ENCODE measurements at regions not wholly inside any gene's neighbourhood (a gene's known extent, or its start where the extent isn't known, plus 50 kb on each side); places are given as distances from the start of the nearest gene placed in this dataset.
"Not testable (repeated sequence)": the region's sequence is repeated elsewhere in the genome, so short reads cannot be mapped to it uniquely, and the experiment has no call there.

DNA sequence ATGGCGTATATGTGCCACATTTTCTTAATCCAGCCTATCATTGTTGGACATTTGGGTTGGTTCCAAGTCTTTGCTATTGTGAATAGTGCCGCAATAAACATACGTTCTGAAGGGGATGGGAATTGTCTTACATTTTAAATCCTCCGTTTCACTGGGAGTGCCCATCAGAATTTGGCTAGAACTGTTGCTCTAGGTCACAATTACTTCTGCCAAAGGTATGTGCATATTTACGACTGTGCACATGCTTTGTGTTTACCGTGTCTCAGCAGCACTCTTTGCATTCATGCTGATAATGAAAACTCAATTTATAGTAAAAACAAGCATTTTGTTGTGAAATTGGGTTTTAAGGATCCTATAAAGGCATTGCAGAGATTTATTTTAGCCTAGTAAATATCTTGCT lies 151.9 kb upstream of the ZNF618 start:
- Histone ChIP-seq H3K36me3 (ENCODE audit: control insufficient read depth in 2 of 2, insufficient read depth in 2 of 2, low read length in 2 of 2) (no peaks in the 10 kb centered on the region), H3K4me3 (ENCODE audit: low read length in 2 of 2) (no peak overlapping the region), H3K27me3 (ENCODE audit: control insufficient read depth in 1 of 2, insufficient read depth in 2 of 2, low read length in 2 of 2) (peaks cover 0 to under 1% of the 10 kb centered on the region in 2 donors), H3K9ac (ENCODE audit: low read length in 2 of 2) (no peak overlapping the region), H3K9me3 (ENCODE audit: control insufficient read depth in 2 of 2, low read length in 2 of 2) (peaks cover under 1 to 4% of the 10 kb centered on the region in 2 donors), H3K4me1 (ENCODE audit: control insufficient read depth, insufficient read depth, low read length) (no peaks in the 10 kb centered on the region), H3K27ac (ENCODE audit: low read length) (no peak overlapping the region)

DNA sequence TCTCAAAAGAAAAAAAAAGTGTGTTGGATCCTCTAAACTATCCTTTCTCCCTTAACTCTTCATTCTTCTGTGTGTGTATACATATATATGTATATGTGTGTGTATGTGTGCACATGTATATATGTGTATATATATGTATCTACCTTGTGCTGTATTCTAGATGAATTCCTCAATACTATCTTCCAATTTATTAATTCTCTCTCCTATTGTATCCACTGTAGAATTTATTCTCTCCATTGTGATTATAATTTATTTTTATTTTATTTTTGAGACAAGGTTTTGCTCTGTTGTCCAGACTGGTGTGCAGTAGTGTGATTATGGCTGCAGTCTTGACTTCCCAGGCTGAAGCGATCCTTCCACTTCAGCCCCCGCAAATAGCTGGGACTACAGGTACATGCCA lies 147.1 kb upstream of the ZNF618 start:
- H3K27me3 ChIP-seq (ENCODE audit: control insufficient read depth in 1 of 2, insufficient read depth in 2 of 2, low read length in 2 of 2), result no peaks in the 10 kb centered on the region
- no peaks in the 10 kb centered on the region for H3K36me3 ChIP-seq (ENCODE audit: control insufficient read depth in 2 of 2, insufficient read depth in 2 of 2, low read length in 2 of 2)
- H3K9me3 ChIP-seq (ENCODE audit: control insufficient read depth in 2 of 2, low read length in 2 of 2), result peaks cover 4 to 10% of the 10 kb centered on the region in 2 donors
- no peaks in the 10 kb centered on the region for H3K4me1 ChIP-seq (ENCODE audit: control insufficient read depth, insufficient read depth, low read length)
- H3K4me3 ChIP-seq (ENCODE audit: low read length in 2 of 2), result no peak overlapping the region
- no peak overlapping the region for H3K9ac ChIP-seq (ENCODE audit: low read length in 2 of 2)
- H3K27ac ChIP-seq (ENCODE audit: low read length), result no peak overlapping the region

DNA sequence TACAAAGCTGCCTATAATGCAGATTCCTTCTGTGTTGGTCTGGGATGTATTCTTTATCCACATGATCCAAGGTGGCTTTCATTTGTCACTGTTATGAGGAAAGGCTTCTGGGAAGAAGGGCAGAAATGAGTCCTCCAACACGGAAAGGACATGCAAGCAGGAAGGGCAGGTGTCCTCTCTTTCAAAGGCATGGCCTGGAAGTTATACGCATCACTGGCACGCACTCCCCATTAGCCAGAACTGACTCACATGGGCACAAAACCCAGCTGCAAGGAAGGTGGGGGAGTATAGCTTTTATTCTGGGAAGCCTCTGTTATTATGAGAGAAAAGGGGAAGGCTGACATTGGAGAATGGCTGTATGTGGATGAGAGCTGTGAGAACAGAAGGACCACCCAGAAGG lies 141.3 kb upstream of the ZNF618 start:
- Histone ChIP-seq H3K9me3 (ENCODE audit: control insufficient read depth in 2 of 2, low read length in 2 of 2) (peaks cover 0 to 7% of the 10 kb centered on the region in 2 donors), H3K36me3 (ENCODE audit: control insufficient read depth in 2 of 2, insufficient read depth in 2 of 2, low read length in 2 of 2) (no peaks in the 10 kb centered on the region), H3K4me1 (ENCODE audit: control insufficient read depth, insufficient read depth, low read length) (no peaks in the 10 kb centered on the region), H3K4me3 (ENCODE audit: low read length in 2 of 2) (no peak overlapping the region), H3K27ac (ENCODE audit: low read length) (no peak overlapping the region), H3K9ac (ENCODE audit: low read length in 2 of 2) (no peak overlapping the region), H3K27me3 (ENCODE audit: control insufficient read depth in 1 of 2, insufficient read depth in 2 of 2, low read length in 2 of 2) (no peaks in the 10 kb centered on the region)

DNA sequence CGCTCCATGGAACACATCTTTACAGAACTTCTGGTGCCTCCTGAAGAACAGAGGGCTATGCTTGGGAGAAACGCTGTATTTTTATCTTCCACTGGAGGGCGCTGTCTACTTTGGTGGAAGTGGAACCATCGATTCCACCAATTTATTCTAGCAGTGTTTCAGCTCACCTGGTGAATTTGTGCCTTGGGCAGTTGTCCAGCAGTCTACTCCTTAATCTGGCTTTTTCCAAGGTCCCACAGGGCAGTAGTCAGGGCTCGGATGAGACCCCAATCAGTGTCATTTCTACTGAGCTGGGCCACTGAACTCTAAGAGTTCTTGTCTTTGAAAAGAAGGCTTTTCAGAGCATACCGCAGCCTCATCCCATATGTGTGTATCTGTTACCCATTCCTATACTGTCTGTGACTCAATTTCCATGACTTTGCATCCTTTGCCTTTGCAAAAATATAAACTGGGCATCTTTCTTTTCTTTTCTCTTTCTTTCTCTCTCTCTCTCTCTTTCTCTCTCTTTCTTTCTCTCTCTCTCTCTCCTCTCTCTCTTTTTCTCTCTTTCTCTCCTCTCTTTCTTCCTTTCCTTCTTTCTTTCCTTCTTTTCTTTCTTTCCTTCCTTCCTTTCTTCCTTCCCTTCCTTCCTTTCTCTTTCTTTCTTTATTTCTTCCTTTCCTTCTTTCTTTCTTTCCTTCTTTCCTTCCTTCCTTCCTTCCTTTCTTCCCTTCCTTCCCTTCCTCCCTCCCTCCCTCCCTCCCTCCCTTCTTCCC lies 138.4 kb upstream of the ZNF618 start:
- H3K36me3 ChIP-seq (ENCODE audit: control insufficient read depth in 2 of 2, insufficient read depth in 2 of 2, low read length in 2 of 2), result no peaks in the 10 kb centered on the region

DNA sequence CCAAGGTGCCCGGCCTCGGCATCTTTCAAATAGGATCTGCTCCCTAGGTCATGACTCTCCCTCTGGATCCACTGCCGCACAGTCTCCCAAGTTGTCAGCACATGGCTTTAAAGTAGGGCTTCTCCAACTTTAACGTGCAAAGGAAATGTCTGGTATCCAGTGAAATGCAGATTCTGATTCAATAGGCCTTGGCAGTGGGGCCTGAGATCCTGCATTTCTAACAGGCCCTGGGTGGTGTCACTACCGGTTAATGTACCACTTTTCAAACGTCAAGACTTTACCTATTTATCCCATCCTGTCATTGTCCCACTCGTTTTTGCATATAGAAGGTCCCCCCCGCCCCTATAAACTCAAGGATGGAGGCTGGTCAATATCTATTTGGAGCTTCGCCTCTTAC lies 137.6 kb upstream of the ZNF618 start:
- Histone ChIP-seq H3K4me3 (ENCODE audit: low read length in 2 of 2) (no peak overlapping the region), H3K27me3 (ENCODE audit: control insufficient read depth in 1 of 2, insufficient read depth in 2 of 2, low read length in 2 of 2) (peaks cover 5 to 6% of the 10 kb centered on the region in 2 donors), H3K4me1 (ENCODE audit: control insufficient read depth, insufficient read depth, low read length) (no peaks in the 10 kb centered on the region), H3K9ac (ENCODE audit: low read length in 2 of 2) (no peak overlapping the region), H3K27ac (ENCODE audit: low read length) (no peak overlapping the region), H3K9me3 (ENCODE audit: control insufficient read depth in 2 of 2, low read length in 2 of 2) (no peaks in the 10 kb centered on the region), H3K36me3 (ENCODE audit: control insufficient read depth in 2 of 2, insufficient read depth in 2 of 2, low read length in 2 of 2) (no peaks in the 10 kb centered on the region)

More for the DNA sequence above, 138.4 kb upstream of the ZNF618 start:
- Histone ChIP-seq H3K4me1 (ENCODE audit: control insufficient read depth, insufficient read depth, low read length) (no peaks in the 10 kb centered on the region), H3K9me3 (ENCODE audit: control insufficient read depth in 2 of 2, low read length in 2 of 2) (no peaks in the 10 kb centered on the region), H3K4me3 (ENCODE audit: low read length in 2 of 2) (no peak overlapping the region), H3K27me3 (ENCODE audit: control insufficient read depth in 1 of 2, insufficient read depth in 2 of 2, low read length in 2 of 2) (peaks cover 5 to 6% of the 10 kb centered on the region in 2 donors), H3K9ac (ENCODE audit: low read length in 2 of 2) (no peak overlapping the region), H3K27ac (ENCODE audit: low read length) (no peak overlapping the region)

DNA sequence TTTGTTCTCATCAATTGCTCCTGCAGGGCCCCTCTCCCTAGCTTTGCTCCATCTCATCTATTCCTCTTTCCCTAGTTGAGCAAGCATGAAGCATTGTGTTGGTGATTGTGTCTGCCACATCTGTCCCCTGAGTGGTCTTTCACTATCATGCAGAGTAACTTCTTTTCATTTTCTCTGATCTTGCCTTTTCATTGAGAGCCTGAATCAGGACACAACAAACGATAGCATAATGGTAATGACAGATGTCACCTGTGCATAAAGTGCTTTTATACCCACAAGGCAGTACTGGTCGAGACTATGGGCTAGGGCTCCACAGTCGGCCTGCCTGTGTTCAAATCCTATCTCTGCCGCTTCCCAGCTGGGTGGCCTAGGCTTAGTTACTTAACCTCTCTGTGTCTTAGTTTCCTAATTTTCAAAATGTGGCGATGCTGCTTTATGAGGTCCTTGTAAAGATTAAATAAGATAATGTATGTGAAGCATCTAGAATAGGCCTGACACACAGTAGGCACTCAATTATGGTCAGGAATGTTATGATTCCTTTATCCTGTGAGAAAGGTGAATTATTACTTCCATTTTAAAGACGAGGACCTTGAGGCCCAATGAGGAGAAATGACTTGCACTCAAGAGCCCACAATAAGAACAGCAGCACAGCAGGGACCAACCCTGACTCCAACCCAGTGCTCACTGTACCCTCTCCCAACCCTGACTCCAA lies 137.1 kb upstream of the ZNF618 start:
- Histone ChIP-seq H3K27ac (ENCODE audit: low read length) (no peak overlapping the region), H3K36me3 (ENCODE audit: control insufficient read depth in 2 of 2, insufficient read depth in 2 of 2, low read length in 2 of 2) (no peaks in the 10 kb centered on the region), H3K4me3 (ENCODE audit: low read length in 2 of 2) (no peak overlapping the region), H3K9me3 (ENCODE audit: control insufficient read depth in 2 of 2, low read length in 2 of 2) (no peaks in the 10 kb centered on the region), H3K4me1 (ENCODE audit: control insufficient read depth, insufficient read depth, low read length) (no peaks in the 10 kb centered on the region), H3K9ac (ENCODE audit: low read length in 2 of 2) (no peak overlapping the region), H3K27me3 (ENCODE audit: control insufficient read depth in 1 of 2, insufficient read depth in 2 of 2, low read length in 2 of 2) (peaks cover 6% of the 10 kb centered on the region in 2 donors)

DNA sequence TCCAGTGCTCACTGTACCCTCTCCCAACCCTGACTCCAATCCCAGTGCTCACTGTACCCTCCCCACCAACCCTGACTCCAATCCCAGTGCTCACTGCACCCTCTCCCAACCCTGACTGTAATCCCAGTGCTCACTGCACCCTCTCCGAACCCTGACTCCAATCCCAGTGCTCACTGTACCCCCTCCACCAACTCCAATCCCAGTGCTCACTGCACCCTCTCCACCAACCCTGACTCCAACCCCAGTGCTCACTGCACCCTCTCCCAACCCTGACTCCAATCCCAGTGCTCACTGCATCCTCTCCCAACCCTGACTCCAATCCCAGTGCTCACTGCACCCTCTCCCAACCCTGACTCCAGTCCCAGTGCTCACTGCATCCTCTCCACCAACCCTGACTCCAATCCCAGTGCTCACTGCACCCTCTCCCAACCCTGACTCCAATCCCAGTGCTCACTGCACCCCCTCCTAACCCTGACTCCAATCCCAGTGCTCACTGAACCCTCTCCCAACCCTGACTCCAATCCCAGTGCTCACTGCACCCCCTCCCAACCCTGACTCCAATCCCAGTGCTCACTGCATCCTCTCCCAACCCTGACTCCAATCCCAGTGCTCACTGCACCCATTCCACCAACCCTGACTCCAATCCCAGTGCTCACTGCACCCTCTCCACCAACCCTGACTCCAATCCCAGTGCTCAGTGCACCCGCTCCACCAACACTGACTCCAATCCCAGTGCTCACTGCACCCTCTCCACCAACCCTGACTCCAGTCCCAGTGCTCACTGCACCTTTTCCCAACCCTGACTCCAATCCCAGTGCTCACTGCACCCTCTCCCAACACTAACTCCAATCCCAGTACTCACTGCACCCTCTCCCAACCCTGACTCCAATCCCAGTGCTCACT lies 136.3 kb upstream of the ZNF618 start:
- not testable (repeated sequence) for H3K27me3 ChIP-seq (ENCODE audit: control insufficient read depth in 1 of 2, insufficient read depth in 2 of 2, low read length in 2 of 2); H3K36me3 ChIP-seq (ENCODE audit: control insufficient read depth in 2 of 2, insufficient read depth in 2 of 2, low read length in 2 of 2); H3K9me3 ChIP-seq (ENCODE audit: control insufficient read depth in 2 of 2, low read length in 2 of 2); H3K4me1 ChIP-seq (ENCODE audit: control insufficient read depth, insufficient read depth, low read length); H3K27ac ChIP-seq (ENCODE audit: low read length); H3K9ac ChIP-seq (ENCODE audit: low read length in 2 of 2); H3K4me3 ChIP-seq (ENCODE audit: low read length in 2 of 2)

DNA sequence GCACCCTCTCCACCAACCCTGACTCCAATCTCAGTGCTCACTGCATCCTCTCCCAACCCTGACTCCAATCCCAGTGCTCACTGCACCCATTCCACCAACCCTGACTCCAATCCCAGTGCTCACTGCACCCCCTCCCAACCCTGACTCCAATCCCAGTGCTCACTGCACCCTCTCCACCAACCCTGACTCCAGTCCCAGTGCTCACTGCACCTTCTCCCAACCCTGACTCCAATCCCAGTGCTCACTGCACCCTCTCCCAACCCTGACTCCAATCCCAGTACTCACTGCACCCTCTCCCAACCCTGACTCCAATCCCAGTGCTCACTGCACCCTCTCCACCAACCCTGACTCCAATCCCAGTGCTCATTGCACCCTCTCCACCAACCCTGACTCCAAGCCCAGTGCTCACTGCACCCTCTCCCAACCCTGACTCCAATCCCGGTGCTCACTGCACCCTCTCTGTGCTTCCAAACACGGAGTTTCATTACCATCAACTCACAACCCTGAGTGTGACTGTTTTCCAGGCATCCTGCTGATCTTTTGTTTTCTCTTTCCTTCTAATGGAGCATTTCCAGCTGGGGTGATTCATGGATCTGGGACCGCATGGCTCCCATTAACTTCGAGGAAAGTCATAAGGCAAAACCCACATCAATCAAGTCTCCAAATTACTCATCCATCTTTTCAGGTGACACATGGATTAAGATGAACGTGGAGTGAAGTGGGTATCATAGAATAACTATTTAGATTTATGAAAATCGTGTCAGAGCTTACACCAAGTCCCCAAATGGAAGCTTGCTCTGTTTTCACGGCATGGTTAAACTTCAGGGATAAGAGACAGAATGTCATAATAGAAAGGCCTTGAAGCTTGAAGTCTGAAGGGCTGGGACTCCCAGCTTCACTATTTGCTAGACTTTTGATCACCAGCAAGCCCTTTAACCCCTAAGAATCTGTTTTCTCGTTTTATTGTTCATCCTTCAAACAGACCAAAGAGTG lies 135.3 kb upstream of the ZNF618 start:
- not testable (repeated sequence) for H3K27ac ChIP-seq (ENCODE audit: low read length); H3K9ac ChIP-seq (ENCODE audit: low read length in 2 of 2); H3K4me1 ChIP-seq (ENCODE audit: control insufficient read depth, insufficient read depth, low read length); H3K4me3 ChIP-seq (ENCODE audit: low read length in 2 of 2); H3K9me3 ChIP-seq (ENCODE audit: control insufficient read depth in 2 of 2, low read length in 2 of 2); H3K36me3 ChIP-seq (ENCODE audit: control insufficient read depth in 2 of 2, insufficient read depth in 2 of 2, low read length in 2 of 2)
- H3K27me3 ChIP-seq (ENCODE audit: control insufficient read depth in 1 of 2, insufficient read depth in 2 of 2, low read length in 2 of 2), result peaks cover 6 to 12% of the 10 kb centered on the region in 2 donors

DNA sequence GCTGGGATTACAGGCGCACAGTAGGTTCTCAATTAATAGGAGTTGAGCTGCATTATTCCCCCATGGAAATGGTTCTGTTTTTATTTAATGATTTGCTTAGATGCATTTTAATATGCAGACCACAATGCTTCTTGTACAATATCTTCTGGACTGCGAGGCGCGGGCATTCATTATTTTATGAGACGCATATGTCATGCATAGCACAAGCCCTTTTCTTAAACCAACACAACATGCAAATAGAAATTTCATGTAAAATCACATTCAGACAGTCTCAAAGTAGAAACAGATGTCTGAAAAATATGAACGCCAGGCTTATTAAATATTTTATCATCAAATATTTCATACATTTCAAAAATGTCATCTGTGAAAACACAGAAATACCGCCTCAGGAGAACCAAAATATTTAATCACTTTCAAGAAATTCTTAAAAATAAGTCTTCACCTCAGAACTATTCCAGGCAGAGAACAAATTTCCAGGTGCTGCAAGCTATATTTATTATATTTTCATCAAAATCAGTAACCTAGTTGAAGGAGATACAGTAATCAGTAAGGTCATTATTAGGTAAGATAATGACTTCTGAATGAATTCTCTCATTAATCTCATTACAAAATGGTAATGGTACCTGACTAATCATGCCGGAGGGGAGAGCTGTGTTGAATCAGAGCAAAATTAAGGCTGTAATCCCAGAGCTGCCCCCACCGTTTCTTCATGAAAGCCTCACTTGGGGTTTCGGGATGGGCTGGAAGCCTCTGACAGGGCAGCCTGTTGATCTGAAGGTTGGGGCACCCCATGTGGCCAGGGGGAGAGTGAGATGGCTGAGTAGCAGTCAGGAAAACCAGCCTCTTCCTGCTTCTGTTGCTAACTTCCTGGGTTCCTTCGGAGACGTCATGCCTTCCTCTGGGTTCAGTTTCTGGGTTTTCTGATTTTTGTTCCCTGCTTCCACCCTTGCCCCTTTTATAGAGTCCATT lies 133.9 kb upstream of the ZNF618 start:
- Histone ChIP-seq H3K27ac (ENCODE audit: low read length) (no peak overlapping the region), H3K4me1 (ENCODE audit: control insufficient read depth, insufficient read depth, low read length) (no peaks in the 10 kb centered on the region), H3K9me3 (ENCODE audit: control insufficient read depth in 2 of 2, low read length in 2 of 2) (no peaks in the 10 kb centered on the region), H3K9ac (ENCODE audit: low read length in 2 of 2) (no peak overlapping the region), H3K36me3 (ENCODE audit: control insufficient read depth in 2 of 2, insufficient read depth in 2 of 2, low read length in 2 of 2) (no peaks in the 10 kb centered on the region), H3K4me3 (ENCODE audit: low read length in 2 of 2) (no peak overlapping the region), H3K27me3 (ENCODE audit: control insufficient read depth in 1 of 2, insufficient read depth in 2 of 2, low read length in 2 of 2) (peaks cover 6 to 15% of the 10 kb centered on the region in 2 donors)

All from stomach smooth muscle (tissue), 2 donors.